SK-N-SH treated with all-trans-retinoic acid at 6 μM for 48 hours (cell line): ENCODE measurements at regions not wholly inside any gene's neighbourhood (a gene's known extent, or its start where the extent isn't known, plus 50 kb on each side); places are given as distances from the start of the nearest gene placed in this dataset.

ENCODE experiments used
- CSRNP3 ChIP-seq: fragments of 250-450 bp; sonication (Bioruptor Pico); IDR thresholded peaks from 2 replicates; pipeline ENCODE4 v1.5.1; 2021; ENCODE audit warnings: mild to moderate bottlenecking, moderate library complexity
- OSR1 ChIP-seq: fragments of 250-450 bp; sonication (Bioruptor Pico); IDR thresholded peaks from 2 replicates; pipeline ENCODE4 v1.8.0; 2022; ENCODE audit warnings: moderate library complexity, mild to moderate bottlenecking, inconsistent platforms
- PPARA ChIP-seq: fragments of 250-450 bp; sonication (Bioruptor Pico); IDR thresholded peaks from 2 replicates; pipeline ENCODE4 v1.5.0; 2020; ENCODE audit warnings: mild to moderate bottlenecking, borderline replicate concordance
- ZNF8 ChIP-seq: fragments of 450-650 bp; formaldehyde crosslinking; IDR thresholded peaks from 2 replicates; pipeline ENCODE4 v1.5.0; 2020; ENCODE audit warnings: mild to moderate bottlenecking, moderate library complexity

DNA sequence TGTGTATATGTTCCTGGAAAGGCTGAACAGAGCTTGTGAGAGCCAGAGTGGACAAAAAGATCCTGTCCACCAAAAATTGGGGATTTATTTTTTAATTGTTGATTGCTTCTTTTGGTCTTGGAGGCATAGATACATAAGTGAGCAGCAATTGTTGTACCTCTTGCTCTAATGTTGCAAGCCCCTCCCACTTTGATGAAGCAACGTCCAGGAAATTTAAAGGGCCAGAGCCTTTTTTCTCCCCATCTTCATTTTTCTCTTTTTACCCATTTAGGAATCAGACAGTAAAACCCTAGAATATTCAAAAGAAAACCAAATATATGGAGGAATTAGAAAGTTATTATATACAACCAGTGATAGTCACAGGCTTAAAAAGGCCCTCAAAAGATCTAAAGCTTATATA lies 871.8 kb upstream of the NRXN1 start:
- TF ChIP-seq OSR1 (CRISPR knock-in tag) (no peak), ZNF8 (CRISPR knock-in tag) (no peak), CSRNP3 (CRISPR knock-in tag) (no peak), PPARA (CRISPR knock-in tag) (no peak)
